H1 (cell line): ENCODE measurements at regions not wholly inside any gene's neighbourhood (a gene's known extent, or its start where the extent isn't known, plus 50 kb on each side); places are given as distances from the start of the nearest gene placed in this dataset.

Experiments used
- CTCF ChIA-PET: fragments of 300-600 bp; sonication (Branson Sonifier 250); formaldehyde crosslinking; loops from one replicate; lab custom pipeline; 2021; ENCODE audit not compliant: partially characterized antibody; lab: Charles Lee
- POLR2A ChIA-PET: fragments of 300-600 bp; sonication (Branson Sonifier 250); formaldehyde crosslinking; loops from one replicate; lab custom pipeline; 2021; ENCODE audit warnings: inconsistent platforms; ENCODE audit not compliant: partially characterized antibody; lab: Charles Lee
- DNase-seq, 2 experiments: peaks; one replicate each; pipeline versions ENCODE4 v3.0.0 to v3.0.0-alpha.2; 2010 to 2022; ENCODE audit warnings: low spot score in 2 of 2, low read depth in 1 of 2, mixed read lengths in 1 of 2
- FAIRE-seq: peaks from 2 replicates; lab custom pipeline; 2011; peaks lifted over from hg19 to GRCh38; lab: Jason Lieb, UNC
- H2AFZ ChIP-seq: 2 replicates; pipeline ENCODE4 v1.8.1; 2012; ENCODE audit warnings: low read length, inconsistent platforms
- H2AK5ac ChIP-seq: 2 replicates; pipeline ENCODE4 v1.6.1; 2013; ENCODE audit warnings: low read depth, low read length
- H2BK120ac ChIP-seq: replicated peaks from 2 replicates; pipeline ENCODE3; 2013; ENCODE audit warnings: low read depth, low read length, inconsistent platforms
- H2BK12ac ChIP-seq: 2 replicates; pipeline ENCODE4 v1.6.1; 2013; ENCODE audit warnings: low read depth, low read length
- H2BK15ac ChIP-seq: 2 replicates; pipeline ENCODE4 v1.6.1; 2013; ENCODE audit warnings: low read length
- H2BK20ac ChIP-seq: 2 replicates; pipeline ENCODE4 v1.6.1; 2013; ENCODE audit warnings: low read length
- H2BK5ac ChIP-seq: 2 replicates; pipeline ENCODE4 v1.6.1; 2013; ENCODE audit warnings: low read depth, low read length
- H3K14ac ChIP-seq: 2 replicates; pipeline ENCODE4 v1.6.1; 2013; ENCODE audit warnings: inconsistent platforms; ENCODE audit not compliant: insufficient read length
- H3K18ac ChIP-seq: 2 replicates; pipeline ENCODE4 v1.6.1; 2013; ENCODE audit warnings: low read length; ENCODE audit errors: extremely low read depth
- H3K23ac ChIP-seq: 2 replicates; pipeline ENCODE4 v1.6.1; 2013; ENCODE audit warnings: inconsistent platforms; ENCODE audit not compliant: insufficient read length
- H3K23me2 ChIP-seq: 2 replicates; pipeline ENCODE4 v1.6.1; 2013; ENCODE audit warnings: low read depth, low read length
- H3K27ac ChIP-seq: 2 replicates; pipeline ENCODE4 v1.6.1; 2011; ENCODE audit warnings: low read depth, low read length, inconsistent platforms
- H3K27me3 ChIP-seq, 4 experiments: replicated peaks in 1 of 4; 1 replicate in 1 of 4; 2 replicates in 3 of 4; pipeline versions ENCODE4 v1.6.1 to v1.8.1; 2011 to 2013; ENCODE audit warnings: low read length in 3 of 4, mild to moderate bottlenecking in 3 of 4, inconsistent platforms in 2 of 4, mixed read lengths in 2 of 4, moderate library complexity in 1 of 4; ENCODE audit not compliant: control insufficient read depth in 3 of 4, insufficient read depth in 3 of 4; ENCODE audit errors: extremely low read depth in 1 of 4
- H3K36me3 ChIP-seq, 4 experiments: 2 replicates each; pipeline versions ENCODE4 v1.6.1 to v1.8.1; 2011 to 2013; ENCODE audit warnings: mild to moderate bottlenecking in 4 of 4, low read length in 3 of 4, moderate library complexity in 2 of 4, control low read depth in 1 of 4, inconsistent platforms in 1 of 4; ENCODE audit not compliant: insufficient read depth in 4 of 4, control insufficient read depth in 2 of 4
- H3K4ac ChIP-seq: replicated peaks from 2 replicates; pipeline ENCODE3; 2013; ENCODE audit warnings: low read length, low read depth, mixed read lengths, inconsistent platforms; ENCODE audit not compliant: insufficient read length
- H3K4me1 ChIP-seq, 4 experiments: replicated peaks in 1 of 4; 1 replicate in 1 of 4; 2 replicates in 3 of 4; pipeline versions ENCODE4 v1.6.1 to v1.8.1; 2011 to 2013; ENCODE audit warnings: low read length in 3 of 4, inconsistent platforms in 2 of 4, mixed read lengths in 1 of 4; ENCODE audit not compliant: insufficient read depth in 4 of 4, control insufficient read depth in 3 of 4
- H3K4me2 ChIP-seq, 2 experiments: 2 replicates each; pipeline versions ENCODE4 v1.6.1 to v1.8.1; 2011 to 2013; ENCODE audit warnings: low read depth in 2 of 2, low read length in 2 of 2, control low read depth in 1 of 2, inconsistent platforms in 1 of 2, mild to moderate bottlenecking in 1 of 2; ENCODE audit not compliant: insufficient read depth in 1 of 2
- H3K4me3 ChIP-seq, 4 experiments: fragments of 200-600, 300-600 bp in 1 of 4; sonication (generic), shearing (Covaris generic), sonication (Bioruptor Twin) in 1 of 4; 2 replicates each; pipeline versions ENCODE4 v1.5.1 to v1.8.1; 2011 to 2016; ENCODE audit warnings: low read length in 4 of 4, low read depth in 3 of 4, control low read depth in 2 of 4, inconsistent platforms in 2 of 4, mild to moderate bottlenecking in 2 of 4, mixed read lengths in 1 of 4, moderate library complexity in 1 of 4; ENCODE audit not compliant: insufficient read depth in 2 of 4; ENCODE audit errors: extremely low read depth in 1 of 4
- H3K56ac ChIP-seq: replicated peaks from 2 replicates; pipeline ENCODE3; 2013; ENCODE audit warnings: low read depth, mild to moderate bottlenecking, mixed read lengths, low read length, inconsistent platforms; ENCODE audit not compliant: insufficient read length
- H3K79me1 ChIP-seq: 2 replicates; pipeline ENCODE4 v1.6.1; 2013; ENCODE audit warnings: low read depth, low read length, control low read depth
- H3K79me2 ChIP-seq, 2 experiments: 2 replicates each; pipeline versions ENCODE4 v1.6.1 to v1.8.1; 2012 to 2013; ENCODE audit warnings: low read length in 2 of 2, mild to moderate bottlenecking in 2 of 2, inconsistent platforms in 1 of 2; ENCODE audit not compliant: insufficient read depth in 2 of 2, control insufficient read depth in 1 of 2
- H3K9ac ChIP-seq, 4 experiments: replicated peaks in 1 of 4; 1 replicate in 1 of 4; 2 replicates in 3 of 4; pipeline versions ENCODE4 v1.6.1 to v1.8.1; 2011 to 2013; ENCODE audit warnings: low read depth in 3 of 4, low read length in 3 of 4, control low read depth in 2 of 4, mild to moderate bottlenecking in 2 of 4, moderate library complexity in 2 of 4, inconsistent platforms in 1 of 4; ENCODE audit errors: extremely low read depth in 1 of 4
- H3K9me3 ChIP-seq, 2 experiments: 2 replicates each; pipeline versions ENCODE4 v1.6.1 to v1.8.1; 2012 to 2013; ENCODE audit warnings: mild to moderate bottlenecking in 2 of 2, moderate library complexity in 2 of 2, control low read depth in 1 of 2, inconsistent platforms in 1 of 2, low read depth in 1 of 2, low read length in 1 of 2, mixed read lengths in 1 of 2; ENCODE audit not compliant: insufficient read depth in 2 of 2
- H4K20me1 ChIP-seq, 2 experiments: replicated peaks in 1 of 2; 2 replicates each; pipeline versions ENCODE3 to v1.8.1; 2011 to 2013; ENCODE audit warnings: inconsistent platforms in 2 of 2, low read length in 2 of 2, mild to moderate bottlenecking in 1 of 2; ENCODE audit not compliant: insufficient read depth in 2 of 2, control insufficient read depth in 1 of 2
- H4K5ac ChIP-seq: 2 replicates; pipeline ENCODE4 v1.6.1; 2013; ENCODE audit warnings: low read length, low read depth, mixed read lengths, inconsistent platforms; ENCODE audit not compliant: insufficient read length
- H4K8ac ChIP-seq: 2 replicates; pipeline ENCODE4 v1.8.0; 2013; ENCODE audit warnings: mild to moderate bottlenecking, moderate library complexity, low read length, inconsistent platforms; ENCODE audit not compliant: insufficient read depth; ENCODE audit errors: extremely low read depth
- H4K91ac ChIP-seq: replicated peaks from 2 replicates; pipeline ENCODE3; 2013; ENCODE audit warnings: low read length, mixed read lengths, inconsistent platforms; ENCODE audit not compliant: insufficient read length
- SIX5 ChIP-seq: IDR thresholded peaks from 2 replicates; pipeline ENCODE4 v1.6.1; 2011; ENCODE audit warnings: mild to moderate bottlenecking, low read depth, low read length
- WGBS, 2 experiments: shearing (Covaris generic) in 1 of 2; methylation state at CpG; one replicate each; pipeline versions ENCODE4 v1.1.6 to v1.1.7; 2013 to 2015; ENCODE audit warnings: low lambda C conversion rate in 2 of 2, mixed read lengths in 2 of 2, inconsistent platforms in 1 of 2, low coverage in 1 of 2, missing lambda C conversion rate in 1 of 2; ENCODE audit not compliant: insufficient replicate concordance in 2 of 2, insufficient coverage in 1 of 2, insufficient read length in 1 of 2; ENCODE audit errors: extremely low coverage in 1 of 2, missing lambda C conversion rate in 1 of 2; 5-methylcytosine and 5-hydroxymethylcytosine counted together
- TF ChIP-seq, protein P1 (sequence below): IDR thresholded peaks from 2 replicates; pipeline ENCODE4 v1.6.1; 2011; ENCODE audit warnings: low read depth, mild to moderate bottlenecking, low read length; ENCODE audit not compliant: insufficient read depth

DNA sequence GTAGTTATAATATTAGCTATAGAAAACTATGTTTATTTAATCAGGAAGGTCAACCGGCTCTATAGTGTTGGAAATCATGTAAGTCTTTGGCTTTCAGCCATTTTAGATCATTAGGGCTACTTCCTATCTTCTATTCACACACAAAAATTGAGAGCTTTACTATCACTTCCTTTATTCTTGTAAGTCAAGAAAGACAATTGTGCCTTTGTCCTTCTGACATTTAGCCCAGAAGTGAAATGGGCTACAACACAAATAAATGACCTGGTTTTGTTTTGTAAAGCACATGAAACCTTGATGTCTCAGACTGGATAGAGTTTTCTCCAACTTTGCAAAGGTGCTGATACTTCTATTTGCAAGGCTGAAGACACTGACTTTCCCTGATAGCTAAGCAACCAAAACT is 122.4 kb upstream of the ACSL4 start:
- Histone ChIP-seq H2AK5ac (no peak overlapping the region), H3K4me1 (no peaks in the 10 kb centered on the region), H4K5ac (no peak overlapping the region), H3K18ac (no peak overlapping the region), H3K9me3 (no peaks in the 10 kb centered on the region), H3K4me2 (no peak overlapping the region), H3K14ac (no peak overlapping the region), H3K56ac (no peak overlapping the region), H2BK15ac (no peak overlapping the region), H3K23me2 (no peaks in the 10 kb centered on the region), H2BK5ac (no peak overlapping the region), H3K9ac (no peak overlapping the region), H2BK120ac (no peak overlapping the region), H3K4ac (no peak overlapping the region), H3K79me1 (no peaks in the 10 kb centered on the region), H3K79me2 (no peaks in the 10 kb centered on the region), H3K23ac (no peak overlapping the region), H4K8ac (no peak overlapping the region), H4K91ac (no peak overlapping the region), H2BK20ac (no peak overlapping the region), H2BK12ac (no peak overlapping the region), H3K27ac (no peak overlapping the region), H4K20me1 (no peaks in the 10 kb centered on the region), H2AFZ (no peak overlapping the region), H3K4me3 (no peak overlapping the region), H3K36me3 (no peaks in the 10 kb centered on the region), H3K27me3 (no peaks in the 10 kb centered on the region)
- DNase-seq: no peak
- CTCF ChIA-PET: interaction anchor here (0.7 to 3.0 kb wide), 8 partner anchors 14 to 558 kb away, joined by 3 to 19 read pairs (median 4); no protein-coding TSS in a partner anchor
- no CpG with 5 or more reads among the region's 1 CpG for WGBS, 2 experiments
- POLR2A ChIA-PET: no interaction called here
- FAIRE-seq: no peak
- TF ChIP-seq, protein P1, sequence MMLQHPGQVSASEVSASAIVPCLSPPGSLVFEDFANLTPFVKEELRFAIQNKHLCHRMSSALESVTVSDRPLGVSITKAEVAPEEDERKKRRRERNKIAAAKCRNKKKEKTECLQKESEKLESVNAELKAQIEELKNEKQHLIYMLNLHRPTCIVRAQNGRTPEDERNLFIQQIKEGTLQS: no peak
- TF ChIP-seq SIX5: no peak
